SH-SY5Y (cell line): ENCODE measurements at regions not wholly inside any gene's neighbourhood (a gene's known extent, or its start where the extent isn't known, plus 50 kb on each side); places are given as distances from the start of the nearest gene placed in this dataset.

Experiments
- GATA2 ChIP-seq: IDR thresholded peaks from 2 replicates; pipeline ENCODE4 v1.6.1; 2011; ENCODE audit warnings: mild to moderate bottlenecking, low read depth, low read length
- GATA3 ChIP-seq: IDR thresholded peaks from 2 replicates; pipeline ENCODE4 v1.6.1; 2011; ENCODE audit warnings: low read depth, mild to moderate bottlenecking, low read length, moderate library complexity

DNA sequence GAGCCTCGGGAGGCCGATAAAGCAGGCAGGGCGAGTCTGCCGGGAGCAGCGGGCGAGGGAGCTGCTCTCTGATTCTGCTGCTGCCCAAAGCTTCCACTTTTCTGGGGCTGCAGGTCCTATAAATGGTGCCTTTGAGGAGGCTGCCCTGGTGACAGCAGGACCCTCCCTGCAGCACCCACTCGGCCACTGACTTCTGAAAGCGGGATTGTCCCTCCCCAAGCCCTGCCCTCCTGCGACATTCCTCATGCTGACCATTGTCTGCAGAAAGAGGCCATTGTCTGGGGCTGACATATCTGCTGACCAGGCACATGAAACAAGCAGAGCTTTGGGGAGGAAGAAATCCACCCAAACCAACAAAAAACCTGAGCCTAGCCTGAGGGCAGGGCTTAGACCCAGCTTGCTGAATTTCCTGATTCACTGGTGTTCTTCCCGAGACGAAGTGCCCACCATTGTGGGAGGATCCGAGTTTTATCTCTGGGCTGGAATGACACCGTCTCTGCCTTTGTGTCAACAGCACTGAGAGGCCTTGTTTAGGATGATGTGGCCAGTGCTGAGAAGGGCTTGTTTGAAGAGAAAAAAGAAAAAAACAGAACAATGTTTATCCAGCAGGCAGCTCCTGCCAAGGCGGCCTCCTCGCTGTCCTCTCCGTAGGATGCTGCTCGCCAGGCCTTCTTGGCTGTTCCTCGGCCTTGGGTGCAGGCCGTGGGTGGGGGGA lies 129.7 kb downstream of the MYCN start:
- no peak for TF ChIP-seq GATA2
- TF ChIP-seq GATA3, result no peak

DNA sequence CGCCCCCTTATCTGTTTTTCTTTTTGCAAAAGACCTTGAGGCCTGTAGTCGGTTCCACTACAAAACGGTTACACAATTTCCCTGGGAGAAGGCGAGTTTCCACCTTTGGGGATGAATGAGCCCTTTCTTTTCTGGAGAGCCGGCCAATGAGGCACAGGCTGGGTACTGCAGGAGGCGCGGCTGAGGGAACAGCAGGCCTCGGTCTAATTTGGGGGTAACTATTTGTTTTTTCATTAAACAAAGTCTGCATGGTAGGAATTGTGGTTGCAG lies 129.2 kb downstream of the MYCN start:
- TF ChIP-seq GATA2 (no peak), GATA3 (no peak)

DNA sequence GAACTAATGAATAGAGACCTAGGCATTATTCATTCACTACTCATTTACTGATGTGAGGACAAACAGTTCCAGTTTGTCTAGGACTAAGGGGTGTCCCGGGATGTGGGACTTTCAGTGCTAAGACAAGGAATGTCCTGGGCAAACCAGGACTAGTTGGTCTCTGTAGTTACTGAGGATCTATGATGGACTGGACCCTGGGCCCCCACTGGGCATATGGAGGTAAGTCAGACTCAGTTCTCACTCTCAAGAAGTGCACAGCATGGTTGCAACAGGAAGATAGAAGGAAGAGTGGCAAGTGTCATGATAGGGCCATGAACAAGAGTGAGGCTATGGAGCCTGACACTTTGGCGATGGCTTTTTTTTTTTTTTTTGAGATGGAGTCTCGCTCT lies 128.2 kb downstream of the MYCN start:
- TF ChIP-seq GATA3 (no peak), GATA2 (no peak)

DNA sequence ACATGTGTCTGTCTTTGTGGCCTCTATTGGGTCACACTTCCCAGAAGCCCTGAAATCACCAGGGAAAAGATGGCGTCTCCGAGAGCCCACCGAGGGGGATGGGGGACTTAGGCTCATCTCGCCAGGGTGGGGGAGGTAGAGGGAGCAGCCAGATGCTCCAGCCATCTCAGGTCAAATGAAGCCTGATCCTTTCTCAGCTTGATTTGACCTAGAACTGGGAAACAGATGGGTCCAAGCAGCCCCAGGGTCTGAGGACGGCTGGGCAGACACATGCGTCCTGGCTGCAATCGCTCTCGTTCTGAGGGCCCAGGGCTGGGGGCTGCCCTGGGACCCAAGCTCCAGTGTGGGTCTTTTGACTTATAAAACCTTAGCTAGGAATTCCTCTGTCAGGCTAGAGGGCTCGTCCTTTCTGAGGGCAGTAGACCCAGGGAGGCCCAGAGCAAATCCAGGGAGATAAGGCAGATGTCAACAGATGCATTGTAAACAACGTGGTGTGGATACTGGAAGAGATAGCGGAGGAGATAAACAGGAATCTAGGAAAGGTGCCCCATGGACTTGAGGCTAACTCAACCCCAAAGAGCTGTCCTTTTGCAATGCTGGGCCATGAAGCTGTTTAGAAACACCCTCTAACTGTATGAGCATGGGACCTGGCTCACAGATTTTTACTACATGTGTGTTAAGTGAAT lies 127.7 kb downstream of the MYCN start:
- TF ChIP-seq GATA2 (peak; percentile 16; the same call in 1 of the 2 replicates), GATA3 (no peak)

DNA sequence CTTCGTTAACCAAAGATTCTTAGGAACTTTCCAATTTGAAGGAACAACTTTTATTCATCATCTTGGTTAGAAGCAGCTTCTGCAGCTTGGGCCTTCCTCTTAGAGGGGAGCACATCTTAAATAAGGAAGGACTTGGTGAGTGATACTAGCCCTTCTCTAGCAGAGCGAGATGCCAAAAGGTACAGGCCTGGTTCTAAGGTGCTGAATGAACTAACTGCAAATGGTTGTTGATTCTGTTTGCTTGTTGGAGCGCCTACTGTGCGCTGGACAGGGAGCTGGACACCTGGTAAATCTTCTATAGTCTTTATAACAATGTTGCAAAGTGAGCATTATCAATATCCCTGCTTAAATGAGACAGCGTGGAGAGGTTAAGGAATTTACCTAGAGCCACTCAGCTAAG lies 127.1 kb downstream of the MYCN start:
- TF ChIP-seq GATA2 (no peak), GATA3 (no peak)

DNA sequence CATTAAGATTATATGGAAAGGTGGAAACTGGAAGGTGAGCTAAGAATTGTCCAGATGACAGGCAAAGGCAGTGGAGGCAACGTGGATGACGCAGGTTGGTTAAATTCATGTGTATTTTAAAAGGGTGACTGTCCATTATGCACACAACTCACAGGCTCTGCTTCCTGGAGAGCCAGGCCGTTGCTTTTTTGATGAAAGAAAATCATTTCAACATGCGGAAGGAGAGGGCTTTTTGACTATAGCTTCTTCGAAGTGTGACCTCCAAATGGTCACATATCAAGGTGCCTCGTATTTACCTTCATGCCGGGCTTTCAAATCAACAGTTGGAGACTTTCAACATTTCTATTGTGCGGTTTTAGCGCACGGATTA lies 126.7 kb downstream of the MYCN start:
- TF ChIP-seq GATA3 (no peak), GATA2 (no peak)

DNA sequence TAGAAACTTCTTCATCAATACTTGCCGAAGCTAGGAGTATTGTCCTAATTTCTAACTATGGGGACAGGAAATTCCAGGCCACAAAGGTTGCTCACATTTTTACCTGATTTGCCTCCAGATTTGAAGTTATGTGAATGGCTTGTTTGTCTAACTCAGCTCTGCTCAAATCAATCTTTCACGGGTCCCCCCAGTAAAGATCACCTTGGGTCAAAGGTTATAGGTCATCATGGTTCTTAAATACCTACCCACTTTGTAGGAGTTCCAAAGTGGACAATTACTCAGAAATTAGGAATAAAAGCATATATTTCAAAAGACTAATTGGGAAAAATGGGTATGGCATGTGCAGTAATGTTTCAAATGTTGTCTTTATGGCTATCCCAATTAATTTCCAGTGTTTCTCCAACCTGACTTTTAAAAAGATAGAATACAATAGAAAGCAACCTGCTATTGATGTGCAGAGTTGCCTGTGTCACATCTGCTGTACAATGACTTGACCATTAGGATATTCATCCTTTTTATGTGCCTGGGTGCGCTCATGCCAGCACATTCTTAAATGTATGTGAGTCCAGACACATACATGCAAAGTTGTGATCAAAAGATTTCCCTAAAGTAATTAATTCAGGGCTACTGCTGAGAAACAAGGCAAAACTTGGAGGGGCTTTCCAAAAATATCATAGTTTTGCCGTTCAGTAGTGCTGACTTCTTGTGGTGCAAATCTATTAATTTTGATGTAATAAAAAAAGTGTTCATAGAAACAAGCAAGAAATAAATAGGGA lies 126.1 kb downstream of the MYCN start:
- TF ChIP-seq GATA3 (no peak), GATA2 (no peak)

DNA sequence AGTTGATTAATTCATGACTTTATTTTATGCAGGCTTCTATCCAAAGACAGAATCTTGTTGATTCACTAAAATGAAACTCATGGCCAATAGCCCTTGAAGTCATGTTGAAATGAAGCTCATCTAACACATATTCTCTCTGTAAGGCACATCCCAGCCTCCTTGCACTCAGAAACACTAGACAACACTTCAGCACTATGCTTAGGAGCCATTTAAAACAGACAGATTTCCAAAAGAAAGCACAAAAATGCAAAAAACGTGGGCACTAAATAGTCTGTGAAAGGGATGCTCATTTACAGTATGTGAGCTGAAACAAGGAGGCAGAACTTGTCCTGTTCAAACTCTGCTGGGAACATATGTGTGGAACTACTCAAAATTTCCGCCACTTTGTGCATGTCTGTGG lies 124.4 kb downstream of the MYCN start:
- TF ChIP-seq GATA3, result no peak
- no peak for TF ChIP-seq GATA2

DNA sequence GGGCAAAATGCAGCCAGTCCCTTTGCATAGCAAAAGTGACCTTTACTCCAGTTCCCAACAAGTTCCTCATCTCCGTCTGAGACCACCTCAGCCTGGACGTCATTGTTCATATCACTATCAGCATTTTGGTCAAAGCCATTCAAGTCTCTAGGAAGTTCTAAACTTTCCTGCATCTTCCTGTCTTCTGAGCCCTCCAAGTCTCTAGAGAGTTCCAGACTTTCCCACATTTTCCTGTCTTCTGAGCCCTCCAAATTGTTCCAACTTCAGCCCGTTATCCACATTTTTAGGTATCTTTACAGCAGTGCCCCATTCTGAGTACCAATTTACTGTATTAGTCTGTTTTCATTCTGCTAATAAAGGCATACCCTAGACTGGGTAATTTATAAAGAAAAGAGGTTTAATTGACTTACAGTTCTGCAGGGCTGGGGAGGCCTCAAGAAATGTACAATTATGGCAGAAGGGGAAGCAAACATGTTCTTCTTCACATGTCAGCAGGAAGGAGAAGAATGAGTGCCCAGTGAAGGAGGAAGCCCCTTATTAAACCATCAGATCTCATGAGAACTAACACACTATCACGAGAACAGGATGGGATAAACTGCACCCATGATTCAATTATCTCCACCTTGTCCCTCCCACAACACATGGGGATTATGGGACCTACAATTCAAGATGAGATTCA lies 123.7 kb downstream of the MYCN start:
- no peak for TF ChIP-seq GATA3
- no peak for TF ChIP-seq GATA2

DNA sequence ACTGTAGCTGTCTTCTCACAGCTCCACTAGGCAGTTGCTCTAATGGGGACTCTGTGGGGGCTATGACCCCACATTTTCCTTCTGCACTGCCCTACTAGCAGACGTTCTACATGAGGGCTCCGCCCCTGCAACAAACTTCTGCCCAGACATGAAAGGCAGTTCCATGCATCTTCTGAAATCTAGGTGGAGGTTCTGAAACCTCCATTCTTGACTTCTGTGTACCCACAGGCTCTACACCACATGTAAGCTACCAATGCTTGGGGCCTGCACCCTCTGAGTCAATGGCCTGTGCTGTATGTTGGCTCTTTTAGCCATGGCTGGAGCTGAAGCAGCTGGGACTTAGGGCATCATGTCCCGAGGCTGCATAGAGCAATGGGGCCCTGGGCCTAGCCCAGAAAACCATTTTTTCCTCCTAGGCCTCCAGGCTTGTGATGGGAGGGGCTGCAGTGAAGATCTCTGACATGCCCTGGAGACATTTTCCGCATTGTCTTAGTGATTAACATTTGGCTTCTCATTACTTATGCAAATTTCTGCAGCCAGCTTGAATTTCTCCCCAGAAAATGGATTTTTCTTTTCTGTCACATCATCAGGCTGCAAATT lies 123.0 kb downstream of the MYCN start:
- TF ChIP-seq GATA2 (no peak), GATA3 (no peak)

DNA sequence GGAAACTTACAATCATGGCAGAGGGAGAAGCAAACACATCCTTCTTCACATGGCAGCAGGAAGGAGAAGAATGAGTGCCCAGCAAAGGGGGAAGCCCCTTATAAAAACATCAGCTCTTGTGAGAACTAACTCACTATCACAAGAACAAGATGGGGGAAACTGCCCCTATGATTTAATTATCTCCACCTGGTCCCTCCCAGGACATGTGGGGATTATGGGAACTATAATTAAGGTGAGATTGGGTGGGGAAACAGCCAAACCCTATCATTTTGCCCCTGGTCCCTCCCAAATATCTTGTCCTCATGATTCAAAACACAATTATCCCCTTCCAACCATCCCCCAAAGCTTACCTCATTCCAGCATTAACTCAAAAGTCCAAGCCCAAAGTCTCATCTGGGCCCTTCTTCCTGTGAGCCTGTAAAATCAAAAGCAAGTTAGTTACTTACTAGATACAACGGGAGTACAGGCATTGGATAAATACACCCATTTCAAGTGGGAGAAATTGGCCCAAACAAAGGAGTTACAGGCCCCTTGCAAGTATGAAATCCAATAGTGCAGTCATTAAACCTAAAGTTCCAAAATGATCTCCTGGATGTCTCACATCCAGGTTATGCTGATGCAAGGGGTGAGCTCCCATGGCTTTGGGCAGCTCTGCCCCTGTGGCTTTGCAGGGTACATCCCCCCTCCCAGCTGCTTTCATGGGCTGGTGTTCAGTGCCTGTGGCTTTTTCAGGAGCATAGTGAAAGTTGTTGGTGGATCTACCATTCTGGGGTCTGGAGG lies 122.3 kb downstream of the MYCN start:
- TF ChIP-seq GATA3 (no peak), GATA2 (no peak)

DNA sequence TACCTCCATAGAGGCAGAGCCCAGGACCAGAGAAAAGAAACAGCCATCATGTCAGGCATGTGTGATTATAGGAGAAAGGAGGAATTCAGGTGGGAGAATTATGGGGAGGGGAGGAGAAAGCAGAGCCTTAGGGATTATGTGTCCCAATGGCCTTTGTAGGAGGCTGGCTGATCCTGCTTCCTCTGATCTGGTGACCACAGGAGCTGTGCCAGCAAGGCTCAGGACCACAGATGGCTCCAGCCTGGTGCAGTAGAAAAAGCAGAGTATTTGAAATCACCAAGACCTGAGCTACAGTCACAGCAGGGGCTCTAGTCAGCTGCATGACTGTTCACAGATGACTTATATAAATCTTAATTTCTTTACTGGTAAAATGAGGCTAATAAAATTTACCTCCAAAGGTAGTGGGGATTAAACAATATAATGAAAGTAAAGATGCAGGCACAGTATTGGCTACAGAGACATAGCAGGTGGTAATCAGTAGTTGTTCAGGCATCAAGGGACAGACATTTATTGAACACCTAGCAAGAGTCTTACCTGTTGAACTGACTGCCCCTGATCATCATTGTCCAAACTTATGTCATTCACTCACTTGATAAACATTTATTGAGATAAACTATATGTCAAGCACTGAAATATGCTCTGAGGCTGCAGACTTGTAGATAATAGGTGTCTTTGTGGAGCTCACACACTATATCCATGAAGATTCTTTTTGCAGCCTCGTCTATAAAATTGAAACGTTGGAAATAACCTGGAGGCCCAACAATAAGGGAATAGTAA lies 121.3 kb downstream of the MYCN start:
- TF ChIP-seq GATA3 (no peak), GATA2 (no peak)

DNA sequence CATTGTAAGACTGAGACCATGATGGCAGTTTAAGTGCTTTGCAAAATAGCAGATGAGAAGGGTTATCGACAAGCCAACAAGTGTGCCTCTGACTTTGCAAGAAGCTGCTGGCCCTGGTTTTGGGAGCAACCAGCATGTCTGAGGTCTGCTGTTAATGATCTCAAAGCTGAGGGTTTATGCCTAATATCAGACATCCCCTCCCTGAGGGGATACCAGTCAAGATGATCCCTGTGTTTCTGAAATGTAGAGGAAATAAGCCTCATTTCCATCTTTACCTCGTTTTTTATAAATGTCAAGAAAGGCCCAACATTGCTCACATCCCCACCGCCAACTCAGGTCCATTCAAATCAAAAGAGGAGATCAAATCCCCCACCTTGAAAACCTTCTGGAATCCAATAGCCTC lies 120.6 kb downstream of the MYCN start:
- TF ChIP-seq GATA3 (no peak), GATA2 (no peak)
